Activated CD4-positive, alpha-beta T cell treated with anti-CD3 and anti-CD28 coated beads, Interleukin-2, amount 50 U/mL, for 4 hours (primary cell): ENCODE measurements at regions not wholly inside any gene's neighbourhood (a gene's known extent, or its start where the extent isn't known, plus 50 kb on each side); places are given as distances from the start of the nearest gene placed in this dataset.

Source experiments
- DNase-seq, 2 experiments: peaks; one replicate each; pipeline ENCODE4 v3.0.0-alpha.2; 2020

DNA sequence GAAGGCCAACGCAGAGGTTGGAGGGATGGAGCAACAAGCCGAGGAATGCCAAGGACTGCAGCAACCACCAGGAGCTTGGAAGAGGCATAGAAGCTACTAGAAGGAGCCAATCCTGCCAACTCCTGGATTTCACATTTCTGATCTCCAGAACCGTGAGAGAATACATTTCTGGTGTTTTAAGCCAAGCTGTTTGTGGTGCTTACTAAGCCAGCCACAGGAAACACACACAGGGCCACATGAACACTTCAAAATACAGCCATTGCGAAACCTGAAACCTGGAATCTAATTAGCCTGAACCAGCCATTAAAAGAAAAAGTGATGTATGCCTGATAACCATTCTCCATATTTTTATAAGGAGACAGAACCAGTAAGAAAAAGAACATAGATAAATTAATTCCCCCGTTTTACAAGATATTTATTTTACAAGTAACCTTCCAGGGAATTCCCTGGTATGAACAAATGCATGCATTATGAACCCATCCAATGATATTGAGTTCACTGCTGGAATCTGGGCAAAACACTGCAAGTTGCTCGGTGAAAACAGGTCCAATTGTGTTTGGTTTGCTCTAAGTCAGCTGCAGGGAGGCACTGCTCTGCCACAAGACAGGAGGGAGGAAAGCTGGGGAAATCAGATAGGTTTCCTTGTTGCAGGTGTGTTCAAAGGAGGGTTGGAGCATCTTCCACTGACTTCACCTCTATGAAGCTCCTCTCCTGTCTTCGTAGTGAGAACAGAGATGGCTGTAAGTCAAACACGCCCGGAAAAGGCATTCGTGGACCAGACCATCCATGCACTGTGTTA, 70.2 kb downstream of the ETS2 start:
- no peak for DNase-seq
